ENCODE measurements at regions not wholly inside any gene's neighbourhood (a gene's known extent, or its start where the extent isn't known, plus 50 kb on each side); places are given as distances from the start of the nearest gene placed in this dataset.

DNA sequence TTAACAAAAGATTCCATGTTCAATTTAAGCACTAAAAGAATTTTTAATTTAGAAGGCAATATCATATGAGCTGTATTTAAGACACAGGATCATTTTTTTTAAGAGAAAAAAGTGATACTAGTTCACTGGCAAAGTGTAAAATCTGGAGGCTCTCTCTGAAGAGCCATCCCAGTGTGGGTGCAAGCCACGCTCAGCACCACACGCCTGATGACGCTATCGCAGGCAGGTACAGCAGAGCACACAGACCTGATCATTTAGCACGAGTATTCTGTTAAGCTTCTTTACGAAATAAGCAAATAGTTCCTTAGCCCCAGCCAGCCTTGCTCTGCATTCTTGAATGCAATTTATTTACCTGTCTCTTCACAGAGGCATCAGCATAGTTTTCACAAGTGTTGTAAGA, 198.6 kb downstream of the SIPA1L2 start:
- TF ChIP-seq, protein P1, sequence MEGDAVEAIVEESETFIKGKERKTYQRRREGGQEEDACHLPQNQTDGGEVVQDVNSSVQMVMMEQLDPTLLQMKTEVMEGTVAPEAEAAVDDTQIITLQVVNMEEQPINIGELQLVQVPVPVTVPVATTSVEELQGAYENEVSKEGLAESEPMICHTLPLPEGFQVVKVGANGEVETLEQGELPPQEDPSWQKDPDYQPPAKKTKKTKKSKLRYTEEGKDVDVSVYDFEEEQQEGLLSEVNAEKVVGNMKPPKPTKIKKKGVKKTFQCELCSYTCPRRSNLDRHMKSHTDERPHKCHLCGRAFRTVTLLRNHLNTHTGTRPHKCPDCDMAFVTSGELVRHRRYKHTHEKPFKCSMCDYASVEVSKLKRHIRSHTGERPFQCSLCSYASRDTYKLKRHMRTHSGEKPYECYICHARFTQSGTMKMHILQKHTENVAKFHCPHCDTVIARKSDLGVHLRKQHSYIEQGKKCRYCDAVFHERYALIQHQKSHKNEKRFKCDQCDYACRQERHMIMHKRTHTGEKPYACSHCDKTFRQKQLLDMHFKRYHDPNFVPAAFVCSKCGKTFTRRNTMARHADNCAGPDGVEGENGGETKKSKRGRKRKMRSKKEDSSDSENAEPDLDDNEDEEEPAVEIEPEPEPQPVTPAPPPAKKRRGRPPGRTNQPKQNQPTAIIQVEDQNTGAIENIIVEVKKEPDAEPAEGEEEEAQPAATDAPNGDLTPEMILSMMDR (IDR thresholded peaks at IDR 0.05; ENCODE audit: insufficient read depth, low read depth, low read length) = no peak
- H3K4me3 ChIP-seq (ENCODE audit: low read depth, low read length) = no peak overlapping the region
- no peak for DNase-seq (ENCODE audit: low read depth)

DNA sequence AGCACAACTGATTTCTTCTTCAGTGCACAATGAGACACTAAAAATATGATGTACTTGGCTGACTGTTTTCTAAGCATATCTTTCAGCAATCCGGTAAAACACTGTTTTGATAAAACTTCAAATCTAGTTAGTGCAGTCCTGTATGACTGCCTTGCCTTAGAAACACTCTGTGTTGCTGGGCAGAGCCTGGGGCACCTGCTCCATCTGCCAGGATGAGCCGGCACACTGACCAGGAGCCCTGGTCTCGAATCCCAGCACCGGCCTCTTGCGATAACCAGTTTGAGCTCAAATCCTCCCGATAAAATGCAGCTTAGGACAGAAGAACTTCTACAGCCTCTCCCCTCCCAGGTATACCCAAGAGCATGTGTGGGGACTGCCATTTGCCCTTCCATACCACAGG, 199.5 kb downstream of the SIPA1L2 start:
- TF ChIP-seq, protein P1 (IDR thresholded peaks at IDR 0.05; ENCODE audit: insufficient read depth, low read depth, low read length) = no peak
- no peak for DNase-seq (ENCODE audit: low read depth)
- no peak overlapping the region for H3K4me3 ChIP-seq (ENCODE audit: low read depth, low read length)

- TF ChIP-seq, protein P1 (IDR thresholded peaks at IDR 0.05; ENCODE audit: insufficient read depth, low read depth, low read length) = no peak
Observed at GRCh38 chr1:232428786-232429530, 201.0 kb downstream of the SIPA1L2 start.

DNA sequence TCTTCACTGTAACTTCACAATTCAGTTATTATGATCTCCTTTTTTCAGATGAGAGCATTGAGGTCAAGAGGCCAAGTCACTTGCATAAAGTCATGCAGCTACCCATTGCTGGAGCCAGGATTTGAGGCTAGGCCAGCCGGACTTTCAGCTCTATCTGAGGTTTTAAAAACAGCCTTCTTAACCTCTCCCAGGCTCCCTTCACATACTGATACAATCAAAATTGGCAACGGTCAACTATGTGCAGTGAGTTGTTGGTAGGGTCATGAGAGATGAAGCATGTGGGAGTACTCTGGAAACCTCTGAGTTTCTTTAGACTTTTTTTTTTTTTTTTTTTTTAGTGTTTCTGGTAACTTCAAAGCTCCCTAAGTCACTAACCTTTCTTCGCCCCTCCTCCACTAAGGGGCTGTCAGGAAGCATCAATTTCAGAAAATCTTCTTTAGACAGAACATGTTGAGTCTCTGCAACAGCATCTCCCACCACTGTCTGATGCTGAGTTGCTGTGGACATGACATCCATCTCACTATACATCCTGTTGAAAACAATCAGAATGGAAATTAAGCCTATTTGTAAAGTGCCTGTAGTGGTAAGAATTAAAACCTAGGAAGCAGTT, 201.8 kb downstream of the SIPA1L2 start:
- TF ChIP-seq, protein P1 (IDR thresholded peaks at IDR 0.05; ENCODE audit: insufficient read depth, low read depth, low read length) = no peak
- H3K4me3 ChIP-seq (ENCODE audit: low read depth, low read length) = no peak overlapping the region
- DNase-seq (ENCODE audit: low read depth) = peak; percentile 19

More at GRCh38 chr1:232428786-232429530, 201.0 kb downstream of the SIPA1L2 start:
- DNase-seq (ENCODE audit: low read depth) = peak; percentile 46
- H3K4me3 ChIP-seq (ENCODE audit: low read depth, low read length) = no peak overlapping the region

DNA sequence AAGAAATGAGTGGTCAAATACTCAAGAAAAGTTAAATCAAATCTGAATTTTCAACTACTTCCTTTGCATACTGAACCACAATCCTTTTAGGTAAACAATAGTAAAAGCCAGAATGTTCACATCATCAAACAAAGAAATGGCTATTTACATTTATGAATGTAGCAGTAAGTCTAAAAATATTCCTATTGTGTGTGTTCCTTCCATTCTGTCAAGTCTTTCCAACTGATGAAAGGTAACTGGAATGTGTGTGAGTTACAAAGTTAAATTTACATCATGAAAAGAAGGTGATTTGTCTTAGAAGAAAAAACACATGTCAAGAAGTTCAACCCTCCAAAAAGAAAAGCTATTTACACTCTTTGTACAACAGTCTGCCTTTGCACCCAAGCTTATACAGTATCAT, 203.1 kb downstream of the SIPA1L2 start:
- no peak overlapping the region for H3K4me3 ChIP-seq (ENCODE audit: low read depth, low read length)
- no peak for DNase-seq (ENCODE audit: low read depth)
- TF ChIP-seq, protein P1 (IDR thresholded peaks at IDR 0.05; ENCODE audit: insufficient read depth, low read depth, low read length) = no peak

- no peak for DNase-seq (ENCODE audit: low read depth)
- no peak overlapping the region for H3K4me3 ChIP-seq (ENCODE audit: low read depth, low read length)
- TF ChIP-seq, protein P1 (IDR thresholded peaks at IDR 0.05; ENCODE audit: insufficient read depth, low read depth, low read length) = no peak
Observed at GRCh38 chr1:232425421-232425820, 204.5 kb downstream of the SIPA1L2 start.
